ENCODE measurements at regions not wholly inside any gene's neighbourhood (a gene's known extent, or its start where the extent isn't known, plus 50 kb on each side); places are given as distances from the start of the nearest gene placed in this dataset.

- no peak overlapping the region for H2AFZ ChIP-seq (ENCODE audit: insufficient read depth, low read depth, low read length, poor library complexity, severe bottlenecking)
- no peak for DNase-seq
- Mint-ChIP-seq H3K4me1 (peaks cover 30% of the 10 kb centered on the region), H3K27ac (peak overlapping the region in 1 of 7 donors; percentile 60), H3K27me3 (ENCODE audit: low read depth in 3 of 3) (peaks cover 1 to 4% (median 2%) of the 10 kb centered on the region in 3 donors), H3K36me3 (no peaks in the 10 kb centered on the region), H3K9me3 (no peaks in the 10 kb centered on the region), H3K4me3 (peak overlapping the region in 1 of 2 donors; percentile 17)
- no peaks in the 10 kb centered on the region for H3K27me3 ChIP-seq (ENCODE audit: control insufficient read depth in 2 of 2, insufficient read depth in 2 of 2, low read length in 2 of 2)
- no peak for TF ChIP-seq CTCF (IDR thresholded peaks at IDR 0.05)
- no peaks in the 10 kb centered on the region for H3K9me3 ChIP-seq (replicated peaks in 1 of 2; ENCODE audit: control insufficient read depth in 1 of 2, insufficient read depth in 1 of 2, low read length in 2 of 2)
- no peak overlapping the region for H3K4me2 ChIP-seq (replicated peaks; ENCODE audit: extremely low read depth, low read length, poor library complexity, severe bottlenecking)
- peaks cover 5 to 7% of the 10 kb centered on the region in 2 donors for H3K4me1 ChIP-seq (ENCODE audit: control insufficient read depth in 1 of 2, insufficient read depth in 2 of 2, low read length in 2 of 2)
- no peaks in the 10 kb centered on the region for H3K36me3 ChIP-seq (replicated peaks in 1 of 2; ENCODE audit: control insufficient read depth in 1 of 2, insufficient read depth in 2 of 2, low read length in 2 of 2)
- H3K79me2 ChIP-seq (ENCODE audit: insufficient read depth, low read length), result no peaks in the 10 kb centered on the region
- 50% methylated on average over 1 of the region's 6 CpGs for WGBS (ENCODE audit: insufficient coverage)
- no peak overlapping the region for H3K4me3 ChIP-seq (replicated peaks in 1 of 3; ENCODE audit: low read depth in 2 of 3, low read length in 3 of 3)
- H3K9ac ChIP-seq (ENCODE audit: insufficient read depth, low read length, poor library complexity, severe bottlenecking), result no peak overlapping the region
- intact Hi-C loops (cut with micrococcal nuclease), result no loop called here
- H3K27ac ChIP-seq (ENCODE audit: low read depth in 1 of 2, low read length in 2 of 2), result no peak overlapping the region
- no peaks in the 10 kb centered on the region for H4K20me1 ChIP-seq (ENCODE audit: insufficient read depth, low read length)
Observed at GRCh38 chr13:40438022-40438680, 228.3 kb downstream of the FOXO1 start.

GRCh38 chr13:40438999-40439797 lies 227.2 kb downstream of the FOXO1 start:
- H3K4me1 Mint-ChIP-seq, result peaks cover 22% of the 10 kb centered on the region
- H3K79me2 ChIP-seq (ENCODE audit: insufficient read depth, low read length), result no peaks in the 10 kb centered on the region
- H3K36me3 ChIP-seq (replicated peaks in 1 of 2; ENCODE audit: control insufficient read depth in 1 of 2, insufficient read depth in 2 of 2, low read length in 2 of 2), result no peaks in the 10 kb centered on the region
- peak overlapping the region in 2 of 7 donors; percentile 16 to 60 for H3K27ac Mint-ChIP-seq
- TF ChIP-seq CTCF (IDR thresholded peaks at IDR 0.05), result no peak
- peak overlapping the region; percentile 32 for H3K4me2 ChIP-seq (replicated peaks; ENCODE audit: extremely low read depth, low read length, poor library complexity, severe bottlenecking)
- no peaks in the 10 kb centered on the region for H3K27me3 ChIP-seq (ENCODE audit: control insufficient read depth in 2 of 2, insufficient read depth in 2 of 2, low read length in 2 of 2)
- H3K4me3 Mint-ChIP-seq, result peak overlapping the region; percentile 28 to 64
- H3K9me3 Mint-ChIP-seq, result no peaks in the 10 kb centered on the region
- no peak overlapping the region for H3K9ac ChIP-seq (ENCODE audit: insufficient read depth, low read length, poor library complexity, severe bottlenecking)
- H3K4me3 ChIP-seq (replicated peaks in 1 of 3; ENCODE audit: low read depth in 2 of 3, low read length in 3 of 3), result no peak overlapping the region
- H3K4me1 ChIP-seq (ENCODE audit: control insufficient read depth in 1 of 2, insufficient read depth in 2 of 2, low read length in 2 of 2), result no peaks in the 10 kb centered on the region
- intact Hi-C loops (cut with micrococcal nuclease), result no loop called here
- H3K9me3 ChIP-seq (replicated peaks in 1 of 2; ENCODE audit: control insufficient read depth in 1 of 2, insufficient read depth in 1 of 2, low read length in 2 of 2), result no peaks in the 10 kb centered on the region
- H4K20me1 ChIP-seq (ENCODE audit: insufficient read depth, low read length), result no peaks in the 10 kb centered on the region
- no peaks in the 10 kb centered on the region for H3K36me3 Mint-ChIP-seq
- peak overlapping the region; percentile 30 for H2AFZ ChIP-seq (ENCODE audit: insufficient read depth, low read depth, low read length, poor library complexity, severe bottlenecking)
- DNase-seq, result no peak
- H3K27ac ChIP-seq (ENCODE audit: low read depth in 1 of 2, low read length in 2 of 2), result no peak overlapping the region
- WGBS (ENCODE audit: insufficient coverage), result 78% methylated on average over 9 of the region's 12 CpGs
- H3K27me3 Mint-ChIP-seq (ENCODE audit: low read depth in 3 of 3), result peaks cover 1 to 7% (median 2%) of the 10 kb centered on the region in 3 donors
